Glutamatergic neuron (in vitro differentiated cells): ENCODE measurements at regions not wholly inside any gene's neighbourhood (a gene's known extent, or its start where the extent isn't known, plus 50 kb on each side); places are given as distances from the start of the nearest gene placed in this dataset.

Experiments used
- DNase-seq: peaks from one replicate; pipeline ENCODE4 v3.0.0; 2022
- H3K27ac Mint-ChIP-seq: one replicate; pipeline ENCODE4 v1.8.0; 2020; ENCODE audit warnings: mild to moderate bottlenecking, mixed read lengths, inconsistent platforms; ENCODE audit not compliant: unreplicated experiment
- H3K27me3 Mint-ChIP-seq: one replicate; pipeline ENCODE4 v1.8.0; 2020; ENCODE audit warnings: mild to moderate bottlenecking, moderate library complexity, mixed read lengths, inconsistent platforms; ENCODE audit not compliant: unreplicated experiment
- H3K36me3 Mint-ChIP-seq: one replicate; pipeline ENCODE4 v1.8.0; 2020; ENCODE audit warnings: mild to moderate bottlenecking, mixed read lengths, inconsistent platforms; ENCODE audit not compliant: unreplicated experiment
- H3K4me1 Mint-ChIP-seq: one replicate; pipeline ENCODE4 v1.8.0; 2020; ENCODE audit warnings: mild to moderate bottlenecking, low read depth, mixed read lengths, inconsistent platforms; ENCODE audit not compliant: unreplicated experiment
- H3K4me3 Mint-ChIP-seq: one replicate; pipeline ENCODE4 v1.8.0; 2020; ENCODE audit warnings: mild to moderate bottlenecking, mixed read lengths, inconsistent platforms; ENCODE audit not compliant: unreplicated experiment
- H3K9me3 Mint-ChIP-seq: one replicate; pipeline ENCODE4 v1.8.0; 2020; ENCODE audit warnings: mild to moderate bottlenecking, moderate library complexity, mixed read lengths, inconsistent platforms; ENCODE audit not compliant: unreplicated experiment
- TF ChIP-seq, protein P1 (sequence below): fragments of 200-600 bp; sonication (generic); IDR thresholded peaks from one replicate; pipeline ENCODE4 v1.5.0; 2021; ENCODE audit not compliant: partially characterized antibody, unreplicated experiment

GRCh38 chr3:27056326-27056725 lies 312.9 kb downstream of the NEK10 start:
- H3K36me3 Mint-ChIP-seq = peaks cover under 1% of the 10 kb centered on the region
- TF ChIP-seq, protein P1, sequence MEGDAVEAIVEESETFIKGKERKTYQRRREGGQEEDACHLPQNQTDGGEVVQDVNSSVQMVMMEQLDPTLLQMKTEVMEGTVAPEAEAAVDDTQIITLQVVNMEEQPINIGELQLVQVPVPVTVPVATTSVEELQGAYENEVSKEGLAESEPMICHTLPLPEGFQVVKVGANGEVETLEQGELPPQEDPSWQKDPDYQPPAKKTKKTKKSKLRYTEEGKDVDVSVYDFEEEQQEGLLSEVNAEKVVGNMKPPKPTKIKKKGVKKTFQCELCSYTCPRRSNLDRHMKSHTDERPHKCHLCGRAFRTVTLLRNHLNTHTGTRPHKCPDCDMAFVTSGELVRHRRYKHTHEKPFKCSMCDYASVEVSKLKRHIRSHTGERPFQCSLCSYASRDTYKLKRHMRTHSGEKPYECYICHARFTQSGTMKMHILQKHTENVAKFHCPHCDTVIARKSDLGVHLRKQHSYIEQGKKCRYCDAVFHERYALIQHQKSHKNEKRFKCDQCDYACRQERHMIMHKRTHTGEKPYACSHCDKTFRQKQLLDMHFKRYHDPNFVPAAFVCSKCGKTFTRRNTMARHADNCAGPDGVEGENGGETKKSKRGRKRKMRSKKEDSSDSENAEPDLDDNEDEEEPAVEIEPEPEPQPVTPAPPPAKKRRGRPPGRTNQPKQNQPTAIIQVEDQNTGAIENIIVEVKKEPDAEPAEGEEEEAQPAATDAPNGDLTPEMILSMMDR = no peak
- peaks cover 3% of the 10 kb centered on the region for H3K27me3 Mint-ChIP-seq
- H3K4me1 Mint-ChIP-seq = no peaks in the 10 kb centered on the region
- H3K9me3 Mint-ChIP-seq = no peaks in the 10 kb centered on the region
- H3K4me3 Mint-ChIP-seq = no peak overlapping the region
- no peak overlapping the region for H3K27ac Mint-ChIP-seq
- no peak for DNase-seq

- Mint-ChIP-seq H3K27me3 (peaks cover 3% of the 10 kb centered on the region), H3K36me3 (no peaks in the 10 kb centered on the region), H3K9me3 (no peaks in the 10 kb centered on the region), H3K4me1 (no peaks in the 10 kb centered on the region), H3K27ac (no peak overlapping the region), H3K4me3 (no peak overlapping the region)
- TF ChIP-seq, protein P1 = no peak
- no peak for DNase-seq
These were observed 309.7 kb downstream of the NEK10 start for GRCh38 chr3:27059489-27059888.
